NCI-H146 (cell line): ENCODE measurements at regions not wholly inside any gene's neighbourhood (a gene's known extent, or its start where the extent isn't known, plus 50 kb on each side); places are given as distances from the start of the nearest gene placed in this dataset.

Source experiments
- DNase-seq: peaks from one replicate; lab custom pipeline; 2025; lab: John Stamatoyannopoulos, UW

GRCh38 chr12:63090716-63091115 is 60.3 kb downstream of the AVPR1A start:
- DNase-seq: no peak

- no peak for DNase-seq
Measured at GRCh38 chr12:63086149-63086915, 64.7 kb downstream of the AVPR1A start.

- DNase-seq: no peak
Measured at GRCh38 chr12:63085120-63085519, 65.9 kb downstream of the AVPR1A start.

- DNase-seq: no peak
Measured at GRCh38 chr12:63084501-63084900, 66.5 kb downstream of the AVPR1A start.

DNA sequence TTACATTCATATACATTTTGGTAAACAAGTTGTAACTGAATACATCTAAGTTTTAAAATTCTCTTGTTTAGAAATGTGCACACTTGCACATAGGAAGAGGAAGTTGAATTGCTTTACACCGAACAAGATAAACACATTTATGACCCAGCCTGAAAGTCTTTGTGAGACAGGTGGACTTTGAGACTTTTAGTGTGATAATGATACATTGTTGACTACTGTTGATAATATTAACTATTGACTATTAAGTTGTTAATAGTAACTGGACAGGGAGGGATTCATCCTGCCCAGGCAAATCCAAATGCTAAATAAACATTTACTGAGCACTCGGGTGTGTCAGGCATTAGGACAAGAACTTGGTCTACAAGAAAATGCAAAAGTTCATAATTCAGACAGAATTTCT is 68.0 kb downstream of the AVPR1A start:
- DNase-seq: peak; percentile 26

DNA sequence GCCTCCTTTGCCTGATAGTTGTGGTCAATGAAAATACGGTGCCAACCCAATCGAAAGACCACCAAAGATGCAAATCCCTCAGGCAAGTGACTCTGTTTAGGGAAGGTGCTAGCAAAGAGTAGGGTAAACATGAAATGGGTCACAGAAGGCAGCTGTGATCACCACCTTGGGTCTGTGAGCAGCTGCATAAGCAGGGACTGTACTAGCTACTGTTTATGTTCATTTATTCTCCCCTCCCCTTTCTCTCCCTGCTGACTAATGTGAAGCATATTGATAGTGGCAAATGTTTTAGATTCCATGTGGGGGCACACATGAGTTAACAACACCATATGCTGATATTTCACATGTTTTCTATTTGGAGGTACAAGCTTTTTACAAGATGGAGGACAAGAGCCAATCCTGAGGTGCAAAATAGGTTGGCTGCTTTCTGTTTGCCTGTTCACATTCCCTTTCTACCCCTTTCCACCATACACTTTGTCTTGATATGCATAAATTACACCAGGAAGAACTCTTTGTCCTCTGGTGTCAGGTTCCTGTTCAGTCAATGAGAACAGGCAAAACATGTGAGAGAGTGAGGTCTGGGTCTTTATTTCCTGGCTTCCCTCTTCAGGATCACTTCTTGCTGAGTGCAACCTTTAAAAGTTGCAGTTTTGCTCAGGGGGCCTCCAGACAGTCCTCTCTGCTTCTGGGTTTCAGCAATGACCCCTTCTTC is 71.1 kb downstream of the AVPR1A start:
- DNase-seq: peak; percentile 39

DNA sequence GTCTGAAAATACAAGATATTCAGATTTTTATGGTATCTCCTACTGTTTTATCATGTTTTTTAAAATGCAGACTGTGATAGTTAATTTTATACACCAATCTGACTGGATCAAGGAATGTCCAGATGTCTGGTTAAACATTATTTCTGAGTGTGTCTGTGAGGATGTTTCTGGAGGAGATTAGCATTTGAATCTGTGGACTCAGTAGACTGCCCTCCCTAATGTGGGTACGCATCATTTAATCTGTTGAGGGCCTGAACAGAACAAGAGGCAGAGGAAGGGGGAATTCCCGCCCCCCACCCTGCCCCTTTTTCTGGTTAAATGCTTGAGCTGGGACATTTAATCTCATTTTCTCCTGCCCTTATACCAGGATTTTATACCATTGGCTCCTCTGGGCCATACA is 72.1 kb downstream of the AVPR1A start:
- no peak for DNase-seq

- no peak for DNase-seq
Measured at GRCh38 chr12:63075376-63076060, 75.5 kb downstream of the AVPR1A start.

- no peak for DNase-seq
Measured at GRCh38 chr12:63070709-63071108, 80.3 kb downstream of the AVPR1A start.

DNA sequence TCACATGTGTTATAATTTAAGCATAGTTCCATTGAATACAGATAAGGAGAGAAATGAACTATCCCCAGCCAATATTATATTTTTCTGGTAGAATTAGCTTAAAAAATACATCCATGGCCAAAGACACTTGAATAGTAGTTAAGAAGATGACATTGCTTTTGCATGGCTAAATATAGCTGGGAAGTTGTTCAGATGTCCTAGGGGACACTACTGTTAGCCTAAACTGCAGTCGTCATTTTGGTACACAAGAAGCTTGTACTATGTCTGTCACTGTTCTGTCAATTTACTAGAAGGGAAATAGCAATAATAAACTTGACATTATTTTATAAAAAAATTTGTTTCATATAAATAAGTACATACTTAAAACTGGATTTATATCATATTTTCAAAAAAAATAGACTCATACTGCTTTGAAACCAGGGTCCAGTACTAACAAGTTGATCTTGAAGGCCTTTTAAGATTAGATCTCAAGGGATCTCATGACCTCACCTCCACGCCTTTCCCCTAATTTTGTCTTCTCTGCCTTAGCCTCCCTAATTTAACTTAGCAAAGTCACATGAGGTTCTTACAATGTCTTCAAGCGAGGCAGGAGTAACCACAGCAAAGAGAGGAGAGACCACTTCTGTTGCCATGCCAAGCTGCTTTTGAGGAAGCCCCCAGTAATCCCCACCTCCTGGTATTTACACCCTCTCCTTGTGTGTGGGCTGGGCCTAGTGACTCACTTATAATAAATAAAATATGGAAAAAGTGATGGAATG is 81.0 kb downstream of the AVPR1A start:
- no peak for DNase-seq

GRCh38 chr12:63068857-63069442 is 82.1 kb downstream of the AVPR1A start:
- peak; percentile 45 for DNase-seq

GRCh38 chr12:63066782-63067181 is 84.2 kb downstream of the AVPR1A start:
- DNase-seq: peak; percentile 57

GRCh38 chr12:63066136-63066535 is 84.9 kb downstream of the AVPR1A start:
- no peak for DNase-seq

- no peak for DNase-seq
Measured at GRCh38 chr12:63064080-63064479, 86.9 kb downstream of the AVPR1A start.

DNA sequence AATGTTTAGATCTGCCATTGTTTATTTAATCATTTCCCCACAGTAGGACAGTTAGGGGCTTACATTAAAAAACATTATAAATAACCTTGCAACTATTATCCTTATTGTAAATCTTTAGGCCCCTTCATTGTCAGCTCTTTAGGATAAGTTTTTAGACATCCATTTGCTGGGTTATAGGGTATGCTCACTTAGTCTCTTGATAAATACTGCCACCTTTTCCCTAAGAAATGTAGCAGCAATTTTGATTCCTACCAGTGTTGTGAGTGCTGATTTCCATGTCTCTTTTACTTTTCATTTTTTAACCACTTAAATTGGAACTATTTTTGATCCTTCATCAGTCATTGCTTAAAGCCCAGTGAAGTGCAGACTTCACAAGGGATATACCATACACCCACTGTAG is 94.4 kb downstream of the AVPR1A start:
- DNase-seq: no peak

- no peak for DNase-seq
Measured at GRCh38 chr12:63052696-63053095, 98.3 kb downstream of the AVPR1A start.

- no peak for DNase-seq
Measured at GRCh38 chr12:63047146-63047545, 103.9 kb downstream of the AVPR1A start.

- no peak for DNase-seq
Measured at GRCh38 chr12:63045020-63045860, 105.8 kb downstream of the AVPR1A start.

GRCh38 chr12:63042646-63043045 is 107.7 kb upstream of the PPM1H start:
- DNase-seq: no peak

GRCh38 chr12:63041601-63042000 is 106.7 kb upstream of the PPM1H start:
- no peak for DNase-seq
